ENCODE measurements at regions not wholly inside any gene's neighbourhood (a gene's known extent, or its start where the extent isn't known, plus 50 kb on each side); places are given as distances from the start of the nearest gene placed in this dataset.

GRCh38 chr14:65877624-65878023 lies 465.1 kb downstream of the FUT8 start:
- no peak for DNase-seq (ENCODE audit: low spot score)

GRCh38 chr14:65878586-65878985 lies 466.1 kb downstream of the FUT8 start:
- DNase-seq (ENCODE audit: low spot score): no peak

GRCh38 chr14:65879248-65880009 lies 466.9 kb downstream of the FUT8 start:
- no peak for DNase-seq (ENCODE audit: low spot score)

GRCh38 chr14:65880507-65880906 lies 468.0 kb downstream of the FUT8 start:
- no peak for DNase-seq (ENCODE audit: low spot score)

GRCh38 chr14:65881642-65882041 lies 469.1 kb downstream of the FUT8 start:
- no peak for DNase-seq (ENCODE audit: low spot score)

- DNase-seq (ENCODE audit: low spot score): no peak
Observed at GRCh38 chr14:65888677-65889076, 476.1 kb downstream of the FUT8 start.

GRCh38 chr14:65892315-65892714 lies 479.8 kb downstream of the FUT8 start:
- no peak for DNase-seq (ENCODE audit: low spot score)

GRCh38 chr14:65900164-65900563 lies 487.6 kb downstream of the FUT8 start:
- no peak for DNase-seq (ENCODE audit: low spot score)

- no peak for DNase-seq (ENCODE audit: low spot score)
Observed at GRCh38 chr14:65901595-65901994, 489.1 kb downstream of the FUT8 start.

GRCh38 chr14:65904988-65905387 lies 492.5 kb downstream of the FUT8 start:
- DNase-seq (ENCODE audit: low spot score): no peak

- no peak for DNase-seq (ENCODE audit: low spot score)
Observed at GRCh38 chr14:65906344-65906743, 493.8 kb downstream of the FUT8 start.

- DNase-seq (ENCODE audit: low spot score): no peak
Observed at GRCh38 chr14:65906948-65907347, 494.4 kb downstream of the FUT8 start.

- DNase-seq (ENCODE audit: low spot score): no peak
Observed at GRCh38 chr14:65910108-65910786, 497.7 kb downstream of the FUT8 start.

- DNase-seq (ENCODE audit: low spot score): no peak
Observed at GRCh38 chr14:65915125-65915524, 502.6 kb downstream of the FUT8 start.

- no peak for DNase-seq (ENCODE audit: low spot score)
Observed at GRCh38 chr14:65916055-65916454, 503.5 kb downstream of the FUT8 start.

- no peak for DNase-seq (ENCODE audit: low spot score)
Observed at GRCh38 chr14:65920996-65921395, 508.5 kb downstream of the FUT8 start.

- DNase-seq (ENCODE audit: low spot score): no peak
Observed at GRCh38 chr14:65922142-65922541, 509.6 kb downstream of the FUT8 start.

- DNase-seq (ENCODE audit: low spot score): no peak
Observed at GRCh38 chr14:65926504-65926903, 514.0 kb downstream of the FUT8 start.

- DNase-seq (ENCODE audit: low spot score): no peak
Observed at GRCh38 chr14:65926935-65927700, 514.6 kb downstream of the FUT8 start.

GRCh38 chr14:65927931-65928356 lies 515.4 kb downstream of the FUT8 start:
- DNase-seq (ENCODE audit: low spot score): no peak

- no peak for DNase-seq (ENCODE audit: low spot score)
Observed at GRCh38 chr14:65928995-65929394, 516.5 kb downstream of the FUT8 start.

GRCh38 chr14:65933400-65934069 lies 521.0 kb downstream of the FUT8 start:
- no peak for DNase-seq (ENCODE audit: low spot score)

Measured in HuH-7.5 (cell line).